ENCODE measurements at regions not wholly inside any gene's neighbourhood (a gene's known extent, or its start where the extent isn't known, plus 50 kb on each side); places are given as distances from the start of the nearest gene placed in this dataset.

DNA sequence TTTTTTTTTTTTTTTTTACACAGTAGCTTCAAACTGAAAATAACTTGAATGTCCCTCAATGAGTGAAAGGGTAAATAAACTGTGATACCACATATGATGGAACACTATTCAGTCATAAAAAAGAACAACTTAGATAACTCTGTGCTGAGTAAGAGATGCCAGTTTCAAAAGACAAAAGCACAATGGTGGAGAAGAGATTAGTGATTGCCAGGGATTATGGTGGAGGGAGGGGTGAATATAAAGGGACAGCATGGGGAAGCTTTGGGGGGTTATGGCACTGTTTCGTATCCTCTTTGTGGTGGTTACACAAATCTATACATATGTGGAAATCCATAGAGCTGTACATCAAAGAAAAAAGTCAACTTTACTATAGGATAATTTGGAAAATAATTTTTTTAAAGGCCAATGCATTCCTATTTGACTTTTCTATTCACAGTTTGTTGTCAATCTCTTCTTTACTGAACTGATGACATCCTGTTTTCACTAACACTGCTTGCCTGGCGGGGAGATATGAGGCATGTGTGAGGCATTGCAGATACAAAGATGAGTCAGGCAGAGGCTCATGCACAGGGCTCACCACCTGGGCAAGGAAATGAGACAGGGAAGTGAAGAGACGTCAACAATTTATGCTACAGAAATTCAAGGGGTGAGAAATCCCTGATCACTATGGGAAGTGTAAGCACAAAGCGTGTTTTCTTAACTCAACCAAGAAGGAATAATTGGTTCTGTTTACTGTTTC is 302.7 kb downstream of the DUSP10 start:
- Mint-ChIP-seq H3K4me1 (peaks cover 27% of the 10 kb centered on the region), H3K27ac (peak overlapping the region in 2 of 3 experiments; percentile 25 to 30), H3K9me3 (no peaks in the 10 kb centered on the region), H3K36me3 (ENCODE audit: low read depth) (no peaks in the 10 kb centered on the region), H3K27me3 (ENCODE audit: low read depth) (peaks cover 14% of the 10 kb centered on the region), H3K4me3 (no peak overlapping the region)
- TF ChIP-seq, protein P1, sequence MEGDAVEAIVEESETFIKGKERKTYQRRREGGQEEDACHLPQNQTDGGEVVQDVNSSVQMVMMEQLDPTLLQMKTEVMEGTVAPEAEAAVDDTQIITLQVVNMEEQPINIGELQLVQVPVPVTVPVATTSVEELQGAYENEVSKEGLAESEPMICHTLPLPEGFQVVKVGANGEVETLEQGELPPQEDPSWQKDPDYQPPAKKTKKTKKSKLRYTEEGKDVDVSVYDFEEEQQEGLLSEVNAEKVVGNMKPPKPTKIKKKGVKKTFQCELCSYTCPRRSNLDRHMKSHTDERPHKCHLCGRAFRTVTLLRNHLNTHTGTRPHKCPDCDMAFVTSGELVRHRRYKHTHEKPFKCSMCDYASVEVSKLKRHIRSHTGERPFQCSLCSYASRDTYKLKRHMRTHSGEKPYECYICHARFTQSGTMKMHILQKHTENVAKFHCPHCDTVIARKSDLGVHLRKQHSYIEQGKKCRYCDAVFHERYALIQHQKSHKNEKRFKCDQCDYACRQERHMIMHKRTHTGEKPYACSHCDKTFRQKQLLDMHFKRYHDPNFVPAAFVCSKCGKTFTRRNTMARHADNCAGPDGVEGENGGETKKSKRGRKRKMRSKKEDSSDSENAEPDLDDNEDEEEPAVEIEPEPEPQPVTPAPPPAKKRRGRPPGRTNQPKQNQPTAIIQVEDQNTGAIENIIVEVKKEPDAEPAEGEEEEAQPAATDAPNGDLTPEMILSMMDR (IDR thresholded peaks at IDR 0.05; ENCODE audit: unreplicated experiment in 3 of 3): no peak

DNA sequence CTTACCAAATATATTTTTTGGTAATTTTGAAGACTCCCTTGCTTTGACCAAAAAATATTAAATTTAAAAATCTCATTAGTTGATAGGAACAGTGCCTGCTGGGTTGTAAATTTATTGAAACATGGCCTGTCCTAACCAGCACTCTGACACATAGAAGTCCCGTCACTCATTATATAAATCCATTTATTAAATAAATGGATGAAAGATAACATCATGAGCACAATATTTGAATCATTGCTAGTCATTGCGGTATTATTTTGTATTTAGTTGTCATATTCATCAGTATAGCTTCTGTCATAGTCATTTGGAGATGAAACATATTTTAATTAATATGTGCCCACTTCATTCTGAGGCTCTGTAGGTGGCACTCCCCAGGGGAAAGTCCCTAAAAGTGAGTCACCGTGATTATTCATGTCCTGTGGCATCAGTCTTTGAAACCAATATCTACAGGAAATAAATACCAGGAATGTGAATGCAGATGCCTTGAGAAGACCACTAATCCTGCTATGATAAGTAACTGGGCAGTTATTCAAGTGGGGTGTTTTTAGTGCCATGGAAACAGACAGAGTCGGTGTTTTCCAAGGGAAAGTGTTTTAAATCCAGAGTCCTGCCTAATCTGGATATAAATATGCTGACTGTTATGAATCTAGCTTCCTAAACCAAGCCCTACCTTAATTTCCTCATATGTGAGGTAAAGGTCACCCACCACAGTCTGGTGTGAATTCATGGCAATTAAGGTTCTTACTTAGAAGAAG is 302.0 kb downstream of the DUSP10 start:
- H3K27ac Mint-ChIP-seq: peak overlapping the region in 2 of 3 experiments; percentile 13 to 56
- H3K36me3 Mint-ChIP-seq (ENCODE audit: low read depth): no peaks in the 10 kb centered on the region
- TF ChIP-seq, protein P1 (IDR thresholded peaks at IDR 0.05; ENCODE audit: unreplicated experiment in 3 of 3): no peak
- H3K4me1 Mint-ChIP-seq: peaks cover 27% of the 10 kb centered on the region
- H3K4me3 Mint-ChIP-seq: no peak overlapping the region
- no peaks in the 10 kb centered on the region for H3K9me3 Mint-ChIP-seq
- peaks cover 16% of the 10 kb centered on the region for H3K27me3 Mint-ChIP-seq (ENCODE audit: low read depth)

DNA sequence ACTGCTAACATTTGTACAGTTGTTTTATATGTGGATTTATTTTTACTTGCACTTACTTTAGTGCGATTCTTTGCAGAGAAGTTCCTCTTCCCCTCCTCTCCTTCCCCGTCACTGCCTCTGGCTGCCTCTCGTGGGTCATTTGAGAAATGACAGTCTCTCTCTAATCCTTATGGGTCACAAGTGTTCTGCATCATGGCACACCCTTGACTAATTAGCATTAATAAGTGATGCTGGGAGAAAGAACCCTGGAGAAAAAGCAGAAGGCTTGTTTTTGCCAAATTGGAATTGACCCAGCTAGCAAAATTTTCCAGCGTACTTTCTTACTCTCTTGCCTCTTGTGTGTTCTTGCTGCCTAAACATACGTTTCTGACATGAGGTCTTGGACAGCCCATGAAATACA is 301.2 kb downstream of the DUSP10 start:
- Mint-ChIP-seq H3K27me3 (ENCODE audit: low read depth) (peaks cover 16% of the 10 kb centered on the region), H3K36me3 (ENCODE audit: low read depth) (no peaks in the 10 kb centered on the region), H3K27ac (peak overlapping the region; percentile 6 to 56 (median 13)), H3K9me3 (no peaks in the 10 kb centered on the region), H3K4me1 (peaks cover 20% of the 10 kb centered on the region), H3K4me3 (no peak overlapping the region)
- TF ChIP-seq, protein P1 (IDR thresholded peaks at IDR 0.05; ENCODE audit: unreplicated experiment in 3 of 3): peak in 2 of 3 experiments; percentile 18 to 27

- Mint-ChIP-seq H3K4me3 (no peak overlapping the region), H3K36me3 (ENCODE audit: low read depth) (no peaks in the 10 kb centered on the region), H3K27me3 (ENCODE audit: low read depth) (peaks cover 9% of the 10 kb centered on the region), H3K27ac (no peak overlapping the region), H3K9me3 (no peaks in the 10 kb centered on the region), H3K4me1 (peaks cover 28% of the 10 kb centered on the region)
- TF ChIP-seq, protein P1 (IDR thresholded peaks at IDR 0.05; ENCODE audit: unreplicated experiment in 3 of 3): no peak
These were observed 299.8 kb downstream of the DUSP10 start for GRCh38 chr1:221442056-221442455.

DNA sequence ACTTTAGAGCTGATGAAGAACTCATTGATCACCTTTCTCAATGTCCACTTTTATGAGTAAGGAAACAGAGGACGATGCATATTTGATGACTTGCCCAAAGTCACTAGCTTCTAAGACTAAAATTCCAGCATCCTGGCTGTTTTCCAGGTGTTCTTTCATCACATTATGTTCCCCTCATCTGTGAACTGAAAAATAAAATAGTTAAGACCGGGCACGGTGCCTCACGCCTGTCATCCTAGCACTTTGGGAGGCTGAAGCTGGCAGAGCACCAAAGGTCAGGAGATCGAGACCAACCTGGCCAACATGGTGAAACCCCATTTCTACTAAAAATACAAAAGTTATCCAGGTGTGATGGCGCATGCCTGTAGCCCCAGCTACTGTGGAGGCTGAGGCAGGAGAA is 297.5 kb downstream of the DUSP10 start:
- peaks cover 9% of the 10 kb centered on the region for H3K27me3 Mint-ChIP-seq (ENCODE audit: low read depth)
- H3K27ac Mint-ChIP-seq: no peak overlapping the region
- no peaks in the 10 kb centered on the region for H3K36me3 Mint-ChIP-seq (ENCODE audit: low read depth)
- H3K9me3 Mint-ChIP-seq: peaks cover 6% of the 10 kb centered on the region
- H3K4me3 Mint-ChIP-seq: no peak overlapping the region
- TF ChIP-seq, protein P1 (IDR thresholded peaks at IDR 0.05; ENCODE audit: unreplicated experiment in 3 of 3): no peak
- H3K4me1 Mint-ChIP-seq: peaks cover 33% of the 10 kb centered on the region

Data from nephron (organoid).